ENCODE measurements at regions not wholly inside any gene's neighbourhood (a gene's known extent, or its start where the extent isn't known, plus 50 kb on each side); places are given as distances from the start of the nearest gene placed in this dataset.
A peak's percentile ranks its signal among the peaks of the same experiment; 100 is the strongest.

DNA sequence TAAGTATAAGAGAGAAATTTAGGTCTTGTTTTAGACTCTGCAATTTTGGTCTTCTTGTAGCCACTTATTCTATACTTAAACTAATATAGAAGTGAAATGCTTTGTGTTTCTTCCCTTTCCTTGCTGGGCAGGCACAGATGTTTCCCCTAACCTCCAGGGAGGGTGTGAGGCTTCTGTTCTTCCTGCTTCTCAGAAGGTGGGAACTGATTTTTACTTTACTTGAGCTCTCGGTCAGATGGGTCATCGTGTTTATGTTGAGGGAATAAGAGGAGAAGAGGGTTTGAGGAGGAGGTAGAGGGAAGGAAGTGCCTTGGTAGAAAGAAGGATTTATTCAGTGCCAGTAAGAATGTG is 92.5 kb upstream of the CXCR4 start:
- Histone ChIP-seq H3K27ac (peak overlapping the region; percentile 77), H3K4me3 (ENCODE audit: low read depth in 1 of 2, low read length in 1 of 2) (no peak overlapping the region), H3K36me3 (no peaks in the 10 kb centered on the region), H3K27me3 (no peaks in the 10 kb centered on the region), H3K4me1 (ENCODE audit: control insufficient read depth in 1 of 2, insufficient read depth in 1 of 2, low read depth in 1 of 2, low read length in 1 of 2) (peaks cover 62 to 81% of the 10 kb centered on the region in 2 experiments), H3K9me3 (no peaks in the 10 kb centered on the region)
- TF ChIP-seq, protein P1, sequence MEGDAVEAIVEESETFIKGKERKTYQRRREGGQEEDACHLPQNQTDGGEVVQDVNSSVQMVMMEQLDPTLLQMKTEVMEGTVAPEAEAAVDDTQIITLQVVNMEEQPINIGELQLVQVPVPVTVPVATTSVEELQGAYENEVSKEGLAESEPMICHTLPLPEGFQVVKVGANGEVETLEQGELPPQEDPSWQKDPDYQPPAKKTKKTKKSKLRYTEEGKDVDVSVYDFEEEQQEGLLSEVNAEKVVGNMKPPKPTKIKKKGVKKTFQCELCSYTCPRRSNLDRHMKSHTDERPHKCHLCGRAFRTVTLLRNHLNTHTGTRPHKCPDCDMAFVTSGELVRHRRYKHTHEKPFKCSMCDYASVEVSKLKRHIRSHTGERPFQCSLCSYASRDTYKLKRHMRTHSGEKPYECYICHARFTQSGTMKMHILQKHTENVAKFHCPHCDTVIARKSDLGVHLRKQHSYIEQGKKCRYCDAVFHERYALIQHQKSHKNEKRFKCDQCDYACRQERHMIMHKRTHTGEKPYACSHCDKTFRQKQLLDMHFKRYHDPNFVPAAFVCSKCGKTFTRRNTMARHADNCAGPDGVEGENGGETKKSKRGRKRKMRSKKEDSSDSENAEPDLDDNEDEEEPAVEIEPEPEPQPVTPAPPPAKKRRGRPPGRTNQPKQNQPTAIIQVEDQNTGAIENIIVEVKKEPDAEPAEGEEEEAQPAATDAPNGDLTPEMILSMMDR (IDR thresholded peaks at IDR 0.05): no peak

DNA sequence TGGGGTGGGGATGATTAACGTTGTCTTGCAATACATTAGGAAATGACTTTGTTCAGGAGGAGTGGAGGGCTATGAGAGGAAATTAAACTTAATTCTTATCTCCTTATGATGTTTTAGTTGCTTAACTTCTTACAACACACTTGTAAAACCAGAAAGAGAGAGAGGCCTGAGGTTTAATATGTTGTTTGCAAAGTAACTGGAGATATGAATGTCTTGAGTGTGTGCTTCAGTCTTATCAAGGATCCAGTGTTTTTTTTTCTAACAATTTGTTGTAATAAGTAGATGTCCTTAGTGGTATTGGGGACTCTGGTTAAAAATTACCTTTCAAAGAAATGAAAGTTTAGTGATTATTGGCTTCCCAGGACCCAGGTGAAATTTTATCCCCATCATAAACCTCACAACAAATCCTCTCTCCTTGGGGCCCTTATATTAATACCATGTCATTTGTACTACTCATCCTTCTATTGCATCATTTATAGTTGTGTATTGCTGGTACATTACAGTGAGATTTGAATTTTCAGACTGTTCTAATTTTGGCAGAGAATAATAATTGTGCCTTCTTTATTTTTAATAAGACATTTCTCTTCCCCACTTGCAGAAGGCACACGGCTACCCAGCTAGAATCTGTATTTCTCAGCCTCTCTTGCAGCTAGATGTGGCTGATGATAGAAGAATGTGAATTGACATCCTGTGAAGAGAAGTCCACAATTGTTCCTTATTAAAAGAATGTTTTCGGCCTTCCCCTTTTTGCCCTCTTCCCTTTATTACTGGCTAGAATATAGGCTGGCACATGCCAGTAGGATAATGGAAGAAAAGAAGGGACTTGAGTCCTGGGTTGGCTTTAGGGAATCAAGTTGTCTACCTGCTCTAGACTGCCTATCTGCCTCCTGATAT is 91.9 kb upstream of the CXCR4 start:
- peak overlapping the region; percentile 77 for H3K27ac ChIP-seq
- TF ChIP-seq, protein P1 (IDR thresholded peaks at IDR 0.05): no peak
- H3K4me3 ChIP-seq (ENCODE audit: low read depth in 1 of 2, low read length in 1 of 2): no peak overlapping the region
- H3K36me3 ChIP-seq: no peaks in the 10 kb centered on the region
- no peaks in the 10 kb centered on the region for H3K27me3 ChIP-seq
- H3K4me1 ChIP-seq (ENCODE audit: control insufficient read depth in 1 of 2, insufficient read depth in 1 of 2, low read depth in 1 of 2, low read length in 1 of 2): peaks cover 61 to 80% of the 10 kb centered on the region in 2 experiments
- H3K9me3 ChIP-seq: no peaks in the 10 kb centered on the region

DNA sequence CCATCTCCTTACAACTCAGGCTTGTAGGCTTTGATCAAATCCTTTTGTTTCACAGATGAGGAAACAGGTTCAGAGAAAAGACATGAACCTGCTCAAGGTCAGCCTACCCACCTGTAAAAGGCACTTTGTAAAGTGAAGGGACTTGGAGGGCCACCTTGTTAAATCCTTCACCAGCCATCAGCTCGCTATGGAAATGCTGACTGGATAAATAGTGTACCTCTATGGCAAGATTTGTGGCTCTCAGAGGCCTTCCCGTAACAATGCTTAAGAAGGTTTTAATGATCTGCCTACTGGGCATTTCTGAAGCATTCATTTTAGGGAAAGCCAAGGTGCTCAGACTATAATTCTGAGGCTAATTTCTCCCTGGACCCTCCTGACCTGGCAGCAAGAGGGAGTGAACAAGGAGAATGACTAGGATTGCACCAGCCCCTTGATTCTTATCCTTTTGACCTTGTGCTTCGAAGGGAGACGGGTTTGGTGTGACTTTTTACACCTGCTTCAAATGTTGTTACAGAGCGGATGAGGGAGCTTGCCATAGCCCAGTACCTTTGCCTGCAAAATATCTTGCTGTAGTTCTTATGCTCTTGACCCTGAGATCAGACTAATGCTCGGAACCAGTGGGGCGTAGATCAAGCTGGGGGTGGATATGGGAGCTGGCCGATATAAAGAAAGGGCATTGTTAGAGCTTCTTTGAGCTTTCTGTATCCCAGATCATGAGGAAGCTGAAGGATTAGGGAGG is 90.9 kb upstream of the CXCR4 start:
- H3K4me1 ChIP-seq (ENCODE audit: control insufficient read depth in 1 of 2, insufficient read depth in 1 of 2, low read depth in 1 of 2, low read length in 1 of 2): peaks cover 54 to 76% of the 10 kb centered on the region in 2 experiments
- H3K27ac ChIP-seq: no peak overlapping the region

DNA sequence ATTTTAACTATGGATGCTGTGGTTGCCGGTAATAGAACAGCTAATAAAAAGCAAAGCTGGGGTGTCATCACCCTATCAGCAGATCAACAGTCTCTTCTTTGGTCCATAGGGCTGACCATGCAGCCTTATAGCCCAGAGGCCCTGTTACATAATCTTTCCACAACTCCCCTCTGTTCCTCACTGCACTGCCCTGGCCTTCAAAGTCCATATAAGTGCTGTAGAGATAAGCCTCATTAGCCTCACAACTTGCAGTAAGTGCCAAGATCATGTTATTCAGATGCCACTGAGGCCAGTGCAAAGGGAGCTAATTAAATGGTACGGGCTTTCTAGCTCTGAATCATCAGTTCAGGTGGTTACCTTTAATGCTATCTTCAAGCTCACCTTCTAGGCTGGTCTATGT is 89.7 kb upstream of the CXCR4 start:
- Histone ChIP-seq H3K27ac (peak overlapping the region; percentile 84), H3K27me3 (no peaks in the 10 kb centered on the region), H3K4me3 (ENCODE audit: low read depth in 1 of 2, low read length in 1 of 2) (no peak overlapping the region), H3K4me1 (ENCODE audit: control insufficient read depth in 1 of 2, insufficient read depth in 1 of 2, low read depth in 1 of 2, low read length in 1 of 2) (peaks cover 46 to 66% of the 10 kb centered on the region in 2 experiments), H3K9me3 (no peaks in the 10 kb centered on the region), H3K36me3 (no peaks in the 10 kb centered on the region)
- TF ChIP-seq, protein P1 (IDR thresholded peaks at IDR 0.05): no peak

More for the DNA sequence above, 90.9 kb upstream of the CXCR4 start:
- no peaks in the 10 kb centered on the region for H3K9me3 ChIP-seq
- TF ChIP-seq, protein P1 (IDR thresholded peaks at IDR 0.05): no peak
- H3K36me3 ChIP-seq: no peaks in the 10 kb centered on the region
- no peak overlapping the region for H3K4me3 ChIP-seq (ENCODE audit: low read depth in 1 of 2, low read length in 1 of 2)
- H3K27me3 ChIP-seq: no peaks in the 10 kb centered on the region

DNA sequence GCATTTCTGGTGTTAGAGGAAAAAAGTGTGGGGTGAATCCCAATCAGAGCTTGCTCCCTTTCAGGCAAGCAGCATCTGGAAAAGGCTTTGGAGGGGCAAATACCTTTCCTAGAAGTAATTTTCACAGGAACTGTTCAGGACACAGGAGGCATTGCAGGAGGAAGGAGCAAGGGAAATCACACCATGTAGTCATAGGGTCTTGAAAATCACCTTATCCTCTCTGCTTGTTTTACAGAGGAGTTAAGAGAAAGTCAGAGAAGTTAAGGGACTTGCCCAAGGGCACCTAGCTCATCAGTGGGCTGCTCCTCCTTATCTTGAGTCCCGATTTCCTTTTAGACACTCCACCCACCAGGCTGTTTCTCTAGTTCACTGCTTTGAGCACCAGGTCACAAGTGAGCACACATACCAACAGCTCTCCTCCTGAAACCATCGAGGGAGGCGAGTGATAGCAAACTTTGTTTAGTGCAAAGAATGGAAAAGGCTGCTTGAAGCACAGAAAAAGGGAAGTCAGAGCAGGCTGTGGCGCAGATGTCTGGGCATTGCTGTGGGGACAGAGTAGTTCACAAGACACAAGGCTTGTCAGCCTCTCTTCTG is 89.2 kb upstream of the CXCR4 start:
- peak overlapping the region; percentile 84 for H3K27ac ChIP-seq
- H3K4me3 ChIP-seq (ENCODE audit: low read depth in 1 of 2, low read length in 1 of 2): no peak overlapping the region
- peaks cover 46 to 65% of the 10 kb centered on the region in 2 experiments for H3K4me1 ChIP-seq (ENCODE audit: control insufficient read depth in 1 of 2, insufficient read depth in 1 of 2, low read depth in 1 of 2, low read length in 1 of 2)

More for the DNA sequence above, 89.2 kb upstream of the CXCR4 start:
- TF ChIP-seq, protein P1 (IDR thresholded peaks at IDR 0.05): no peak
- Histone ChIP-seq H3K36me3 (no peaks in the 10 kb centered on the region), H3K27me3 (no peaks in the 10 kb centered on the region), H3K9me3 (no peaks in the 10 kb centered on the region)

Measured in neutrophil (primary cell).